Transverse colon (tissue), 3 donors: ENCODE measurements at regions not wholly inside any gene's neighbourhood (a gene's known extent, or its start where the extent isn't known, plus 50 kb on each side); places are given as distances from the start of the nearest gene placed in this dataset.

Experiments
- POLR2A ChIP-seq: fragments of 450-650 bp; IDR thresholded peaks from one replicate; pipeline ENCODE4 v1.6.1; 2016; ENCODE audit warnings: antibody characterized with exemption, mild to moderate bottlenecking, moderate library complexity
- POLR2AphosphoS5 ChIP-seq, 3 donors: sonication (generic); formaldehyde crosslinking; IDR thresholded peaks; one replicate each; pipeline ENCODE4 v1.6.1; 2016; ENCODE audit warnings: antibody characterized with exemption in 3 of 3

DNA sequence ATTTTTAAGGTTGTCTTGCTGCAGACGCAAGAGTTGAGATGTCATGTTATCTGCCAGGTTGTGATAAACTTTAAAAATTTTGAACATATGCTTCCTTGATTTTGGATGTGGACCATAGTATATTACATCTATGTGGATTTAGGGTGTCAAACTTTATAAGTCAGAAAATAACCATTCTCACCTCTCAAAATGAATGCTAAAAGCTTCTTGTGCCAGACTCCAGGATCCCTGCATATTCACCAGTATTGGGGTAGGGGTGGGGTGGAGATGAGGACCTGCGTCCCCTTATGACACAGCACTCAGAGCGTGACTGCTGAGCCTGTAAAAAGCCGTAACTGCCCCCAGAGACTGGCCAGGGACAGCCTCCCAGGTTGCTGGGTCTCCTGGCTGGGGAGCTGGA is 524.4 kb downstream of the LMO7 start:
- no peak for TF ChIP-seq POLR2A
- no peak for TF ChIP-seq POLR2AphosphoS5 (IDR thresholded peaks at IDR 0.05)
